GM20000 (cell line): ENCODE measurements at regions not wholly inside any gene's neighbourhood (a gene's known extent, or its start where the extent isn't known, plus 50 kb on each side); places are given as distances from the start of the nearest gene placed in this dataset.
"Not testable (repeated sequence)": the region's sequence is repeated elsewhere in the genome, so short reads cannot be mapped to it uniquely, and the experiment has no call there.

ENCODE experiments used
- DNase-seq: peaks from one replicate; pipeline ENCODE4 v3.0.0; 2012; ENCODE audit warnings: low spot score
- CTCF ChIP-seq: IDR thresholded peaks from 2 replicates; pipeline ENCODE4 v1.5.1; 2012; ENCODE audit warnings: mild to moderate bottlenecking, control low read depth; ENCODE audit errors: extremely low read depth, missing control alignments

- TF ChIP-seq CTCF, result no peak
- no peak for DNase-seq
Observed at GRCh38 chr3:5917932-5918331, 730.4 kb downstream of the EDEM1 start.

- DNase-seq, result no peak
- no peak for TF ChIP-seq CTCF
Observed at GRCh38 chr3:5918626-5919025, 731.1 kb downstream of the EDEM1 start.

- TF ChIP-seq CTCF, result no peak
- no peak for DNase-seq
Observed at GRCh38 chr3:5929027-5929426, 741.5 kb downstream of the EDEM1 start.

GRCh38 chr3:5944061-5944460, 756.6 kb downstream of the EDEM1 start:
- not testable (repeated sequence) for DNase-seq

GRCh38 chr3:5948084-5948483, 760.6 kb downstream of the EDEM1 start:
- no peak for TF ChIP-seq CTCF

GRCh38 chr3:5951026-5951425, 763.5 kb downstream of the EDEM1 start:
- TF ChIP-seq CTCF, result no peak
- no peak for DNase-seq

More at GRCh38 chr3:5948084-5948483, 760.6 kb downstream of the EDEM1 start:
- no peak for DNase-seq

GRCh38 chr3:5972586-5972985, 785.1 kb downstream of the EDEM1 start:
- no peak for DNase-seq
- TF ChIP-seq CTCF, result no peak

GRCh38 chr3:5974630-5975322, 787.3 kb downstream of the EDEM1 start:
- DNase-seq, result no peak
- no peak for TF ChIP-seq CTCF
